NCI-H2196 (cell line): ENCODE measurements at regions not wholly inside any gene's neighbourhood (a gene's known extent, or its start where the extent isn't known, plus 50 kb on each side); places are given as distances from the start of the nearest gene placed in this dataset.
A peak's percentile ranks its signal among the peaks of the same experiment; 100 is the strongest.
"Not testable (repeated sequence)": the region's sequence is repeated elsewhere in the genome, so short reads cannot be mapped to it uniquely, and the experiment has no call there.

Experiments used
- DNase-seq: peaks from one replicate; lab custom pipeline; 2025; ENCODE audit not compliant: unreplicated experiment; lab: John Stamatoyannopoulos, UW

DNA sequence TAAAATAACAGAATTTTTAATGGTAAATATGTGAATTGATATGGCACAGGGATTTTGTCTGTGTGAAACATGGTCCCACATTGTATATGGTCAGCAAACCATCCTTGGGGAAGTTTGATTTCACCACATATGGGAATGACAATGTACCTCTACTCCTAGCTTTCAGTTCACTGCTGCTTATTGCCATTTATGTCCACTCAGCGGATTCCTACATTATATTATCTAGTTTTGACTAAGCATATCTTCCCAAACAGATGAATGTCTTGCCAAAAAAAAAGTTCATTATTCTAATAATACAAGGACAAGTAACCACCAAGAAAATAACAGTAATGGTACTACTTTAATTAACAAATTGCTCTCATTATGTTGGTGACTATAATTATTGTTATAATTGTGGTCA, 1521.6 kb downstream of the MAT2B start:
- no peak for DNase-seq

GRCh38 chr5:165028356-165028755, 1522.9 kb downstream of the MAT2B start:
- DNase-seq: no peak

DNA sequence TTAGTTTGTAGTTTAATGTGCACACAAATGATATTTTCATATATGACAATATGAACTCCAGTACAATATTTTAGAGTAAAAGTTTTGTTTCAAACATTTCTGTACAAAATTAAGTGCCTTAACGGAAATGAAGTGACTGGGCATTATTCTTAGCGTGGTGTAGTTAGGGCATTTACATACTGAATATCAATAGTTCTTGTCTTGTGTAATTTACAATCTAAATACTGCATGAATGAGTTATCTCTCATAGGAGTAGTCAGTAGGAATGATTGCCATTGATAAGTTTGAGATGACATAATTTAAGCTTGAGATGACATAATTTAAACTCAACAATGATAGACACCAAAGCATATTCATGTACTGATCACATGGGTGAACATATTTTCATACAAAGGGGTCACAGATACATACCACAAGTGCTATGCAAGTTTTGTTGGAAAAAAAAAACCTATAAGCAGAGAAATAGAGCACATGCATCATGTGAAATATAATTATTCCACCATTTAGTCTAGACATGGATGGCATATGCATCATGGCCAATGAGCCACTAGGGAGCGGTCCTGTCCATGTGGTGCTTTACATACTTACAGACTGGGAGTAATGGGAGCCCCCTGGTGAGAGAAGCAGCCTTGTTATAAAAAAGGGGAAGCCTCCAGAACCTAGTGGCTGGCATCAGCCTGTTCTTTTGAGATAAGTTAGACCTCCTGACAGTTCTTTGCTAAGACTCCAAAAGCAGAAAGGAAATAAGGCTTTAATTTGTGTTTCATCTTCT, 1523.9 kb downstream of the MAT2B start:
- DNase-seq: no peak

DNA sequence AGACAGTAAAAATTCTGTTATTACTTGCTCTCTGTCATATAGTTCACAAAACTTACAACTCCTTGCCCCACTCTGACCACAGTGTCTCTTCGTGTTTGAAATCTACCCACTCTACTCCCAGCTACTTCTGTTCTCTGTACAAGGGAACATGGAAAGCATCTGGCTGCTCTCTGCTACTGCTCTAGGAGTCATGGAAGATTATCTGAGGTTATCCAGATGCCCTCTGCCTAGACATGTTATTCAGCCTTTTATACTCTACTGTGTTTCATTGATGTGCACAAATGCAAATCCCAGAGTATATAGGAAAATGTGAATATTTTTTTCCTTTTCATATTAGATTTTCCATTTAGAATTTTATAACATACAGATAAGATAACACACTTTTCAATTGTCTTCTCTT, 1525.6 kb downstream of the MAT2B start:
- no peak for DNase-seq

- DNase-seq: no peak
Observed at GRCh38 chr5:165031371-165031770, 1526.0 kb downstream of the MAT2B start.

- DNase-seq: no peak
Observed at GRCh38 chr5:165035520-165035919, 1530.1 kb downstream of the MAT2B start.

- no peak for DNase-seq
Observed at GRCh38 chr5:165039748-165040147, 1534.3 kb downstream of the MAT2B start.

DNA sequence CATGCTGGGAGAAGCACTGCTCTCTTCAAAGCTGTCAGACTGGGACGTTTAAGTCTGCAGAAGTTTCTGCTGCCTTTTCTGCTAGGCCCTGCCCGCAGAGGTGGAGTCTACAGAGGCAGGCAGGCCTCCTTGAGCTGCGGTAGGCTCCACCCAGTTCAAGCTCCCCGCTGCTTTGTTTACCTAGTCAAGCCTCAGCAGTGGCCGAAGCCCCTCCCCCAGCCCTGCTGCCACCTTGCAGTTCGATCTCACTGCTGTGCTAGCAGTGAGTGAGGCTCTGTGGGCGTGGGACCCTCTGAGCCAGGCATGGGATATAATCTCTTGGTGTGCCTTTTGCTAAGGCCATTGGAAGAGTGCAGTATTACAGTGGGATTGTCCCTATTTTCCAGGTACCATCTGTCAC, 1540.5 kb downstream of the MAT2B start:
- DNase-seq: not testable (repeated sequence)

- DNase-seq: no peak
Observed at GRCh38 chr5:165055476-165055875, 1550.1 kb downstream of the MAT2B start.

GRCh38 chr5:165057145-165057544, 1551.7 kb downstream of the MAT2B start:
- no peak for DNase-seq

- DNase-seq: no peak
Observed at GRCh38 chr5:165066751-165067385, 1561.4 kb downstream of the MAT2B start.

- no peak for DNase-seq
Observed at GRCh38 chr5:165076686-165077085, 1571.3 kb downstream of the MAT2B start.

GRCh38 chr5:165079389-165079788, 1574.0 kb downstream of the MAT2B start:
- peak; percentile 1 for DNase-seq

DNA sequence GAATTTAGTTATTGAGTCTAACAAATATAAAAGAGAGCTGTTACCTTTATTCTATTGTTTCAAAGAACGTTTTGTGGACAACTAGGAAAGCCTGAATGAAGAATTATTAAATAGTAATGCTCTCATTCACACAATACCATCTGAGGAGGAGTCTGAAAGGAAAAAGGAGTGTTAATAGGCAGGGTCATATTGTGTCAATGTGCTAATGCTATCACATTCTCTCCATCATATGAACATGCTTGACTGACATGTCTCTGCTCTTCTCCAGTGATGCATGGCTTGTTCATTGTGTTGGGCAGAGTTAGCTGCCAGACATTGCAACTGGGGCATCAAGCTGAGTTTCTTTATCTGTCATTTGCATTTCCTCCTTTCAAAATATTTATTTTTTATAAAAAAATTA, 1578.0 kb downstream of the MAT2B start:
- DNase-seq: no peak

DNA sequence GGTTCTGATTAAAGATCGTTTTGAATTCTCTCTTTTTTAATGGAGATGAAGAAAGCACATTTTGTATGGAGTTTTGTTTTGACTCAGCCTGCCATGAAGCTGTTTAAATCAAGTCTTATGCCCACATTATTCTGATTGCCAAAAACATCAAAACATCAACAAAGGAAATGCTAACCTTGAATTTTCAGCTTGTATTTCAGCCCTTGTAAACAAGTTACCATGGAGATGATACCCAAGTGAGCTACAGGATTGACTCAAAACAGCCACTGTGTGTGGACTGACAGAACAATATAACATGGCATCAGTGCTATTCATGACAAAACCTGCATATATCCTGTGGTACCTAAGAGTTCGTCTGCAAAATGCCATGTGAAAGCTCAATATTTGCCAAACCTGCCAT, 1581.0 kb downstream of the MAT2B start:
- DNase-seq: no peak

DNA sequence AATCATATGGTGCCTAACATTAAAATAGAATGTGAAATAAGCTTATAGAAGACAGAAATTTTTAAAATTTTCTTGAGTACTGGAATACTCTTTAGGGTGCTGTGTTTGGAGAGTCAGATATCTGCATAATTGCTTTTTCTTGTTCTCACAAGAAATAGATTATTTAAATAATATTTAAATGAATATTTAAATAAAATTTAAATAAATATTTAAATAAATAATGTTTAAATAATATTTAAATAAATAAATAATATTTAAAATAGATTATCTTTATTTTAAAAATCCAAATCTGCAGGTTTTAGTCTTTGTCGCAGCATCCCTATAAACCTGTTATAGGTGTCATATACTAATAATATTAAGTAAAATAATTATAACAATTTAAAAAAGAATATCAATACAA, 1589.4 kb downstream of the MAT2B start:
- DNase-seq: no peak

- no peak for DNase-seq
Observed at GRCh38 chr5:165101709-165102108, 1596.3 kb downstream of the MAT2B start.

GRCh38 chr5:165104611-165105010, 1599.2 kb downstream of the MAT2B start:
- DNase-seq: no peak

DNA sequence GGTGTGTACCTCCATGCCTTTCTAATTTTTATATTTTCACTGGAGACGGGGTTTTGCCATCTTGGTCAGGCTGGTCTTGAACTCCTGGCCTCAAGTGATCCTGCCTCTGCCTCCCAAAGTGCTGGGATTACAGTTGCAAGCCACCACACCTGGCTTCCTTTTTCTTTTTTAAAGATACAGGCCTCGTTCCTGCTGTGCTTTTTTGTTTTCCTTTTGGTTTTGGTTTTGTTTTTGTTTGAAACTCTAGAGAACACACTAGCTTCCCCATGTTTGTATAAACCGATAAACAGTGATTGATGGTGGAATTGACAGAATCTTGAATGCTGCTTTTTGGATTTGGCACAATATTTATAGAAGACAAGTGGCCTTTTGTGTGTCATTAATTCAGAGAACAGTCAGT, 1603.4 kb downstream of the MAT2B start:
- no peak for DNase-seq

DNA sequence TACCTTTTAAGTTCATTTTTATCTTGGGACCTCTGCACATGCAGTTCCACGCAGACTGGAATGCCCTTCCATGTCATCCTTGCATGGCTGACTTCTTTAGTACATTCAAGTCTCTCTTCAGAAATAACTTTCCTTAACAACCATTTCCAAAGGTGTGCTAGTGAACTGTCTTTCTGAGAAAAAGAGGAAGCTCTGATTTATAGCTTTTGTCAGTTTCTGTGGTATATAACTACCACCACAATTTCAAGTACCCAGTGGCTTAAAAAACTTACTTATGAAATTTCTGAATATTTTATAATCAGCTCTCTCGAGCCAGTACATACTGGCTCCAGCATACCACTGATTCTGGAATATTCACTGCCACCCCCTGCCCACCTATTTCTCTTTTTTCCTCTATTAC, 1613.8 kb downstream of the MAT2B start:
- DNase-seq: no peak

GRCh38 chr5:165126598-165126997, 1621.2 kb downstream of the MAT2B start:
- no peak for DNase-seq

GRCh38 chr5:165127941-165128340, 1622.5 kb downstream of the MAT2B start:
- no peak for DNase-seq

GRCh38 chr5:165130656-165131055, 1625.2 kb downstream of the MAT2B start:
- no peak for DNase-seq
